CD14-positive monocyte (primary cell): ENCODE measurements at regions not wholly inside any gene's neighbourhood (a gene's known extent, or its start where the extent isn't known, plus 50 kb on each side); places are given as distances from the start of the nearest gene placed in this dataset.

Source experiments
- DNase-seq, 3 donors: peaks; one replicate each; pipeline ENCODE4 v3.0.0-alpha.2; 2011 to 2022
- H2AFZ ChIP-seq: 2 replicates; pipeline ENCODE4 v1.6.0; 2012; ENCODE audit warnings: mild to moderate bottlenecking, low read depth, low read length, inconsistent platforms; ENCODE audit not compliant: insufficient read depth, poor library complexity, severe bottlenecking
- H3K27ac ChIP-seq, 2 donors: 1 replicate in 1 of 2; 2 replicates in 1 of 2; pipeline ENCODE4 v1.5.1; 2012 to 2013; ENCODE audit warnings: low read length in 2 of 2, control low read depth in 1 of 2, inconsistent platforms in 1 of 2, low read depth in 1 of 2, mild to moderate bottlenecking in 1 of 2
- H3K27me3 ChIP-seq, 2 donors: one replicate each; pipeline versions ENCODE4 v1.6.0 to v1.6.1; 2011 to 2013; ENCODE audit warnings: low read length in 2 of 2; ENCODE audit not compliant: control insufficient read depth in 2 of 2, insufficient read depth in 2 of 2
- H3K36me3 ChIP-seq, 2 donors: replicated peaks in 1 of 2; 1 replicate in 1 of 2; 2 replicates in 1 of 2; pipeline versions ENCODE4 v1.5.1 to v1.6.1; 2012 to 2013; ENCODE audit warnings: low read length in 2 of 2, control low read depth in 1 of 2, inconsistent platforms in 1 of 2, mild to moderate bottlenecking in 1 of 2; ENCODE audit not compliant: insufficient read depth in 2 of 2, control insufficient read depth in 1 of 2
- H3K4me1 ChIP-seq, 2 donors: 1 replicate in 1 of 2; 2 replicates in 1 of 2; pipeline versions ENCODE4 v1.5.1 to v1.6.1; 2012 to 2013; ENCODE audit warnings: low read length in 2 of 2, control low read depth in 1 of 2, inconsistent platforms in 1 of 2, mild to moderate bottlenecking in 1 of 2, moderate library complexity in 1 of 2; ENCODE audit not compliant: insufficient read depth in 2 of 2, control insufficient read depth in 1 of 2
- H3K4me2 ChIP-seq: replicated peaks from 2 replicates; pipeline ENCODE3; 2012; ENCODE audit warnings: low read length, moderate library complexity, mild to moderate bottlenecking; ENCODE audit not compliant: poor library complexity, severe bottlenecking; ENCODE audit errors: extremely low read depth
- H3K4me3 ChIP-seq, 3 experiments: fragments of 200-600 bp in 1 of 3; sonication (generic) in 1 of 3; replicated peaks in 1 of 3; 1 replicate in 2 of 3; 2 replicates in 1 of 3; pipeline ENCODE4 v1.5.1; 2011 to 2013; ENCODE audit warnings: low read length in 3 of 3, mild to moderate bottlenecking in 3 of 3, control low read depth in 2 of 3, low read depth in 2 of 3, inconsistent platforms in 1 of 3, moderate library complexity in 1 of 3
- H3K79me2 ChIP-seq: 2 replicates; pipeline ENCODE4 v1.6.0; 2012; ENCODE audit warnings: mild to moderate bottlenecking, control low read depth, inconsistent platforms, low read length, moderate library complexity; ENCODE audit not compliant: insufficient read depth
- H3K9ac ChIP-seq: 2 replicates; pipeline ENCODE4 v1.6.0; 2017; ENCODE audit warnings: low read length, mild to moderate bottlenecking; ENCODE audit not compliant: insufficient read depth, poor library complexity, severe bottlenecking
- H3K9me3 ChIP-seq, 2 donors: replicated peaks in 1 of 2; 1 replicate in 1 of 2; 2 replicates in 1 of 2; pipeline versions ENCODE4 v1.5.1 to v1.6.1; 2012 to 2013; ENCODE audit warnings: low read length in 2 of 2, control low read depth in 1 of 2; ENCODE audit not compliant: control insufficient read depth in 1 of 2, insufficient read depth in 1 of 2
- H4K20me1 ChIP-seq: 2 replicates; pipeline ENCODE4 v1.6.0; 2012; ENCODE audit warnings: mild to moderate bottlenecking, low read length, control low read depth, moderate library complexity; ENCODE audit not compliant: insufficient read depth
- H3K27ac Mint-ChIP-seq, 7 donors: one replicate each; pipeline ENCODE4 v1.8.0; 2020; ENCODE audit warnings: mild to moderate bottlenecking in 7 of 7, mixed read lengths in 7 of 7, moderate library complexity in 6 of 7, inconsistent platforms in 2 of 7
- H3K27me3 Mint-ChIP-seq, 3 donors: one replicate each; pipeline ENCODE4 v1.8.0; 2021 to 2022; ENCODE audit warnings: low read depth in 3 of 3, mild to moderate bottlenecking in 3 of 3, mixed read lengths in 3 of 3, moderate library complexity in 3 of 3, inconsistent platforms in 1 of 3
- H3K36me3 Mint-ChIP-seq, 2 donors: one replicate each; pipeline ENCODE4 v1.8.0; 2020; ENCODE audit warnings: mixed read lengths in 2 of 2, inconsistent platforms in 1 of 2, mild to moderate bottlenecking in 1 of 2
- H3K4me1 Mint-ChIP-seq: one replicate; pipeline ENCODE4 v1.8.0; 2020; ENCODE audit warnings: mild to moderate bottlenecking, mixed read lengths
- H3K4me3 Mint-ChIP-seq, 2 donors: one replicate each; pipeline ENCODE4 v1.8.0; 2020; ENCODE audit warnings: mild to moderate bottlenecking in 2 of 2, mixed read lengths in 2 of 2, moderate library complexity in 1 of 2
- H3K9me3 Mint-ChIP-seq, 7 donors: one replicate each; pipeline ENCODE4 v1.8.0; 2020 to 2022; ENCODE audit warnings: mixed read lengths in 7 of 7, mild to moderate bottlenecking in 6 of 7, moderate library complexity in 6 of 7, inconsistent platforms in 2 of 7
- WGBS: methylation state at CpG from one replicate; pipeline ENCODE4 v1.1.5; 2013; ENCODE audit warnings: missing lambda C conversion rate; ENCODE audit not compliant: insufficient coverage; 5-methylcytosine and 5-hydroxymethylcytosine counted together
- intact Hi-C, 2 donors: fragments of 100-400 bp; cut with micrococcal nuclease; formaldehyde crosslinking; loops; one replicate each; pipeline versions ENCODE4 v1.15.0 to v1.15.1; 2023
- TF ChIP-seq, protein P1 (sequence below): fragments of 200-600 bp; IDR thresholded peaks from one replicate; pipeline ENCODE4 v1.8.0; 2022; ENCODE audit warnings: antibody characterized with exemption, mild to moderate bottlenecking

DNA sequence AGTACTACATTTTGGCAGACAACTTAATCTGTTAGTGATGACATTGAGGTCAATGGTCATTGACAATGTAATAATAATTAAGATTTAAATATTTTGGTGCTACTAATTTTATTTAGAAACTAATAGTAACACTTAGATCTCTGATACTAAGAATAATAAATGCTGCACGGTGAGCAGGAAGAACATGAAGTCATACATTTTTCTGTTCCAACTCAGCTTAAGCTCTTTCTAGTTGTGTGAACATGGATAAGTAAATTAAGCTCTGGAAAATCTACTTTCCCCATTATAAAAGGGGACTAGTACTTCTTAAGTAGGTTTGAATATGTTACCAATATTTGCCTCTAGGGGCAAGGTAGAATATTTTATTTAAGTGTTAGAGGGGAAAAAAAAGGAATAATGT is 65.9 kb upstream of the MEOX2 start:
- H3K27ac Mint-ChIP-seq = no peak overlapping the region

DNA sequence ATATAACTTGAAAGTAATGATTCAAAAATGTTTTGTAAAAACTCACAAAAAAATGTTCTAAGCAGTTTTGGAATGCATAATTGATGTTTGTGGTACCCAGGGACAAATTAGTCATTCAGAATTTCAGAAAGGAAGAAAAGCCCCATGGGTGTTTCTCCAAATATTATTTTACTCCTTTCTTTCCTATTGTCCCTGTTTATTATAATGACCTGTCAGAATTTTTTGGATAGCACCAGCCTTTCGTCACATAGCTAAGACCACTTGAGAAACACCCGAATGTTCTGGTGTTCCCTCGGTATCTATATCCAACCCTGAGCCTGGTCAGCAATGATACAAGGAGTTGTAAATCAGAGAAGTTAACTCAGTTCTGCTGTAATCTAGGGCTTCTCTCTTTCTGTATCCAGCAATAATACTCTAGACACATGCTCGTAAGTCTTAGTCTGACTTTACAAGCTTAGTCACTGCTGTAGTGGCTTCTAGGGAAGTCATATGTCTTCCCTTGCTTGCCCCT is 64.8 kb upstream of the MEOX2 start:
- 100% methylated on average over 1 of the region's 4 CpGs for WGBS
- Histone ChIP-seq H3K4me2 (no peak overlapping the region), H3K79me2 (no peaks in the 10 kb centered on the region), H3K9ac (no peak overlapping the region), H3K4me1 (no peaks in the 10 kb centered on the region), H3K4me3 (no peak overlapping the region), H2AFZ (no peak overlapping the region), H3K27ac (no peak overlapping the region), H4K20me1 (no peaks in the 10 kb centered on the region), H3K36me3 (no peaks in the 10 kb centered on the region), H3K27me3 (no peaks in the 10 kb centered on the region), H3K9me3 (peaks cover 0 to 2% of the 10 kb centered on the region in 2 donors)
- H3K4me1 Mint-ChIP-seq = no peaks in the 10 kb centered on the region
- H3K27ac Mint-ChIP-seq = no peak overlapping the region
- TF ChIP-seq, protein P1, sequence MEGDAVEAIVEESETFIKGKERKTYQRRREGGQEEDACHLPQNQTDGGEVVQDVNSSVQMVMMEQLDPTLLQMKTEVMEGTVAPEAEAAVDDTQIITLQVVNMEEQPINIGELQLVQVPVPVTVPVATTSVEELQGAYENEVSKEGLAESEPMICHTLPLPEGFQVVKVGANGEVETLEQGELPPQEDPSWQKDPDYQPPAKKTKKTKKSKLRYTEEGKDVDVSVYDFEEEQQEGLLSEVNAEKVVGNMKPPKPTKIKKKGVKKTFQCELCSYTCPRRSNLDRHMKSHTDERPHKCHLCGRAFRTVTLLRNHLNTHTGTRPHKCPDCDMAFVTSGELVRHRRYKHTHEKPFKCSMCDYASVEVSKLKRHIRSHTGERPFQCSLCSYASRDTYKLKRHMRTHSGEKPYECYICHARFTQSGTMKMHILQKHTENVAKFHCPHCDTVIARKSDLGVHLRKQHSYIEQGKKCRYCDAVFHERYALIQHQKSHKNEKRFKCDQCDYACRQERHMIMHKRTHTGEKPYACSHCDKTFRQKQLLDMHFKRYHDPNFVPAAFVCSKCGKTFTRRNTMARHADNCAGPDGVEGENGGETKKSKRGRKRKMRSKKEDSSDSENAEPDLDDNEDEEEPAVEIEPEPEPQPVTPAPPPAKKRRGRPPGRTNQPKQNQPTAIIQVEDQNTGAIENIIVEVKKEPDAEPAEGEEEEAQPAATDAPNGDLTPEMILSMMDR = no peak
- H3K9me3 Mint-ChIP-seq = peaks cover 0 to 5% (median 3%) of the 10 kb centered on the region in 7 donors
- H3K36me3 Mint-ChIP-seq = no peaks in the 10 kb centered on the region
- no peaks in the 10 kb centered on the region for H3K27me3 Mint-ChIP-seq
- intact Hi-C loops = no loop called here
- DNase-seq = no peak
- no peak overlapping the region for H3K4me3 Mint-ChIP-seq

More for the DNA sequence above, 65.9 kb upstream of the MEOX2 start:
- intact Hi-C loops = no loop called here
- H3K9me3 Mint-ChIP-seq = peaks cover 0 to 5% (median 3%) of the 10 kb centered on the region in 7 donors
- Histone ChIP-seq H3K4me3 (no peak overlapping the region), H3K27me3 (no peaks in the 10 kb centered on the region), H3K79me2 (no peaks in the 10 kb centered on the region), H3K9ac (no peak overlapping the region), H4K20me1 (no peaks in the 10 kb centered on the region), H2AFZ (no peak overlapping the region), H3K4me2 (no peak overlapping the region), H3K9me3 (peaks cover 0 to 2% of the 10 kb centered on the region in 2 donors), H3K27ac (no peak overlapping the region), H3K4me1 (no peaks in the 10 kb centered on the region), H3K36me3 (no peaks in the 10 kb centered on the region)
- WGBS = no CpG with 5 or more reads among the region's 1 CpG
- H3K4me1 Mint-ChIP-seq = no peaks in the 10 kb centered on the region
- no peaks in the 10 kb centered on the region for H3K27me3 Mint-ChIP-seq
- no peaks in the 10 kb centered on the region for H3K36me3 Mint-ChIP-seq
- H3K4me3 Mint-ChIP-seq = no peak overlapping the region
- TF ChIP-seq, protein P1 = no peak
- DNase-seq = no peak
